Frontal cortex (tissue), 3 donors: ENCODE measurements at regions not wholly inside any gene's neighbourhood (a gene's known extent, or its start where the extent isn't known, plus 50 kb on each side); places are given as distances from the start of the nearest gene placed in this dataset.

Source experiments
- DNase-seq, 2 donors: peaks; one replicate each; pipeline ENCODE4 v3.0.0; 2012; ENCODE audit warnings: low spot score in 2 of 2
- FAIRE-seq: peaks from 2 replicates; lab custom pipeline; 2012; peaks lifted over from hg19 to GRCh38; lab: Jason Lieb, UNC
- donor health status: control.
- donor health status: control.
- donor health status: control.

- FAIRE-seq: no peak
- no peak for DNase-seq
Measured at GRCh38 chrX:43467608-43468234, 188.4 kb upstream of the MAOA start.

DNA sequence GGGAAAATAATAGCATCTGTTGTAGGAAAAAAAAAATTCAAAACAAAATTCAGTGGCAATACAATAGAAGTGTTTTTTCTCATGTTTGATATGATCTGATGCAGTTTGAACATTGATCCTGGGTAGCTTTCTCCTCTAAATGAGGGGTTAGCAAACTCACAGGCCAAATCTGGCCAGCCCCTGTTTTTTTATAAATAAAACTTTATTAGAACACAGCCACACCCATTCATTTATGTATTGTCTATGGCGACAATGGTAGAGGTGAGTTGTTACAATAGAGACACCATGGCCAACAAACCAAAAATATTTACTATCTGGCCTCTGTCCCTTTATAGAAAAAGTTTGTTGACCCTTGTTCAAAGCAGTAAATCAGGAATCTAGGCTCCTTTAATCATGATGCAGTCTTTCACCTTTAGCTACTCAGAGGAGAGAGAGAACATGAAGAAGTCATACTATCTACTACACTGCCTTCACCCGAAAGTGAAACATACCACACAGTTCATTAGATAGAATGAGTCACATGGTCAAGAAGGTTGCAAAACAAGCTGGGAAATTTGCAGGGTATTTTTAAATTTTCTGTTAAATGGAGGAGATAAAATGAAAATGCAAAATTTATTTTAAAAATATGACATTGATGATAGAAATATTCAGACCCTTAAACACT lies 186.6 kb upstream of the MAOA start:
- no peak for FAIRE-seq
- no peak for DNase-seq

- FAIRE-seq: no peak
- no peak for DNase-seq
Measured at GRCh38 chrX:43474321-43474720, 181.8 kb upstream of the MAOA start.

DNA sequence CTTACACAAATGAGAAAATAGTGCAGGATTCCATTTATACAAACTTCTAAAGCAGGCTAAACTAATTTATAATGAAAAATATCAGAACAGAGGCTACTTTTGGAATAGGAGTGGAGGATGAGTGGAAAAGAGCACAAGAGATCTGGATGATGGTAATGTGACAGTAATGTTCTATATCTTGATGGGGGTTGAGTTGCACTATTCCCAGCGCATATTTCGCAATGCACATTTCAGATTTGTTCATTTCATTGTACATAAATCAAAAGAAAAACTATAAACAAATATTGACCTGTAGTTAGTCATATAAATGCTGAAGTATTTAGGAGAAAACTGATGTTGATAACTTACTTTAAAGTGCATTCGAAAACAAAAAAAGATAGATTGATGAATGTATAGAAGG lies 177.0 kb upstream of the MAOA start:
- no peak for FAIRE-seq
- no peak for DNase-seq

GRCh38 chrX:43479850-43480249 lies 176.2 kb upstream of the MAOA start:
- DNase-seq (no peak), FAIRE-seq (no peak)

- FAIRE-seq (no peak), DNase-seq (no peak)
Measured at GRCh38 chrX:43481576-43481975, 174.5 kb upstream of the MAOA start.

GRCh38 chrX:43493756-43494155 lies 162.3 kb upstream of the MAOA start:
- FAIRE-seq: no peak
- DNase-seq: no peak

DNA sequence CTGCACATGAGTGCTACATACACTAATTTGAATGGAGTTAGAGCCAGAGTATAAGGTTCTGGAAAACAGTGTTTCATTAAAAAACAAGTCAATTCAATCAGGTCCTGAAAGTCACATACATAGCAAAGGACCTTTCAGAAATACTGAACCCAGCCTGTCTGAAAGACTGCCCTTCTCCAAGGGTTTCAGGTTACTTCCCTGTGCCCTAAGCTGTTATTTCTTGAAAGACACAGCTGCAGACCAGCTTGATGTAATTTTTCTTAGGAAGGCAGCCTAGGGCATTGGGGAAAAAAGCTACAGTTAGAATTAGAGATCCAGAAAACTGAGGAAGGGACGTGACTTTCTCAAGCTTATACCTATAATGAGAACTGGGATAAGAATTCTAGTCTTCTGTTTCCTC lies 155.9 kb upstream of the MAOA start:
- DNase-seq (no peak), FAIRE-seq (no peak)

GRCh38 chrX:43500996-43501694 lies 155.0 kb upstream of the MAOA start:
- FAIRE-seq: no peak

GRCh38 chrX:43504394-43504793 lies 151.7 kb upstream of the MAOA start:
- FAIRE-seq: no peak

More at GRCh38 chrX:43500996-43501694, 155.0 kb upstream of the MAOA start:
- DNase-seq: no peak

DNA sequence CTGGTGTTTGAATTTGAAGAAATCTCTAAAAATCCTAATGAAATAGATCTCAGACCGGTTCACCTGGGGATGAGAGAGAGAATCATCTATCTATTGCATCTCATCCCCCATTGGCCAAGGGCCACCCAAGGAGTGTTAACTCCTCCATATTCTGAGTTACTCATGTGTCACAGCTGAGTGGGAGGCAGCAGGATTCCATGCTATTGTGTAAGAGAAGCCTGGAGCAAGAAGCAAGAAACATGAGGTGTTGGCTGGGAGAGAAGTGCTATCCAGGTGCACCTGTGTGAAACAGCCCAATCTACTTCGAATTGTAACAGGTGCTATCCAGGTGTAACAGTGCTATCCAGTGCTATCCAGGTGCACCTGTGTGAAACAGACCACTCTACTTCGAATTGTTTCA lies 150.3 kb upstream of the MAOA start:
- FAIRE-seq (no peak), DNase-seq (no peak)

More at GRCh38 chrX:43504394-43504793, 151.7 kb upstream of the MAOA start:
- DNase-seq: no peak

GRCh38 chrX:43508694-43509093 lies 147.4 kb upstream of the MAOA start:
- no peak for DNase-seq
- no peak for FAIRE-seq

GRCh38 chrX:43510209-43510608 lies 145.9 kb upstream of the MAOA start:
- DNase-seq (no peak), FAIRE-seq (no peak)

DNA sequence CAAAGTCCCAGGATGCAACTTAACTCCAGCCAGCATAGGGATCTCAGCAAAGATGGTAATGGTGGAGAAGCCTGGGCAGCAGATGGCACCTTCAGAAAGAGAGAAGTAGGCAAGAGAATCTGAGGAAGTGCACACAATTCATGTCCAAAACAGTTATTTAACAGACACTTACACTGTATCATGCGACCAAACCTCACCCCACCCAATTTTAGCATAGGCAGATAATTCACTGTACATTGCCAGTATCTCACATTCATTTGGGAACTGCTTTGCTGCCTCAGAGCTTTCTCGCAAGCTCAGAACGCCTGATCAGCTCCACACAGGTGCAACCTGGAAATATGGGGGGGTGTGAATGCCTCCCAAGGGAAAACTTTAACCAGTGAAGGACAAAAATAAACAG lies 143.0 kb upstream of the MAOA start:
- DNase-seq (no peak), FAIRE-seq (no peak)

DNA sequence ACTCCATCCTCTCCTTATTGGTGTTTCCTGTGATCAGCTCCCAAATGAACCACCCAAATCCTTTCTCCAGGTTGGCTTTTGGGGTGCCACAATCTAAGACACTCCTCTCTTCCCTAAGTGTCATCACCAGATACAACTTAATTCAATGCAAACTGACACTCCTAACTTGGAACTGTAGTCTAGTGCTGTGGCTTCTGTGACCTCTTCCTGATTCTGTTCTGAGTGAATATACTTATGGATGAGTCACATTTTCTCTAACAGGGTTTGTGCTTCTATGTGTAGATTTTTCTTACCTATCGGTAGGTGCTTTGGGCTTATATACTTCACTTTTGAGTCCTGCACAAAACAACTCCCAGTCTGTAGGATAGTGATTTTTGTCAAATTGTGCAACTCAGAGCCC lies 141.3 kb upstream of the MAOA start:
- DNase-seq (no peak), FAIRE-seq (no peak)

- DNase-seq: no peak
- FAIRE-seq: no peak
Measured at GRCh38 chrX:43522582-43522981, 133.5 kb upstream of the MAOA start.

GRCh38 chrX:43525901-43526610 lies 130.0 kb upstream of the MAOA start:
- DNase-seq: no peak
- no peak for FAIRE-seq

DNA sequence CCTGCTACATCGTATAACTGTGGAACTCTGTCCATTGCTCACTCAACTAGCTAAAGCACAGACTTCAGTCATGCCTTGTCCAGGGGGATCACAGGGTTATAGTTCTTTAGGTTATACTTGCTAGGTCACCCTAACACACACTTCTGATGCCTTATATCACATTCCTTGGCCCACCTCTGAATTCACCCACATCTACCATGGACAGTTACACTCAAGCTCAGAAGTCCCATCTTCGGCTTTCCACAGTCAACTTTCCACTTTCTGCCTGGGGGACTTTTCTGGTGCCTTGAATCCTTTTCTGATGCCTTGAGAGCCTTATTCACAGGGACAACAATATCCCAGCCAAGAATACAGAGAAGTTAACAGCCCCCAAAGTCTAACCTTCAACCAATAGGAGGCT lies 129.2 kb upstream of the MAOA start:
- FAIRE-seq (no peak), DNase-seq (no peak)

GRCh38 chrX:43527801-43528200 lies 128.3 kb upstream of the MAOA start:
- FAIRE-seq: no peak

GRCh38 chrX:43530837-43531236 lies 125.3 kb upstream of the MAOA start:
- no peak for FAIRE-seq
- DNase-seq: no peak

More at GRCh38 chrX:43527801-43528200, 128.3 kb upstream of the MAOA start:
- no peak for DNase-seq

- FAIRE-seq (no peak), DNase-seq (no peak)
Measured at GRCh38 chrX:43540318-43540717, 115.8 kb upstream of the MAOA start.
